Gastroesophageal sphincter (tissue), 3 donors: ENCODE measurements at regions not wholly inside any gene's neighbourhood (a gene's known extent, or its start where the extent isn't known, plus 50 kb on each side); places are given as distances from the start of the nearest gene placed in this dataset.

Experiments used
- EP300 ChIP-seq: sonication (generic); formaldehyde crosslinking; IDR thresholded peaks from one replicate; pipeline ENCODE4 v1.6.1; 2017; ENCODE audit warnings: antibody characterized with exemption, mild to moderate bottlenecking
- POLR2A ChIP-seq, 2 donors: fragments of 450-650 bp; IDR thresholded peaks; one replicate each; pipeline ENCODE4 v1.6.1; 2017; ENCODE audit warnings: antibody characterized with exemption in 2 of 2, mild to moderate bottlenecking in 2 of 2, moderate library complexity in 1 of 2
- POLR2AphosphoS5 ChIP-seq: sonication (generic); formaldehyde crosslinking; IDR thresholded peaks from one replicate; pipeline ENCODE4 v1.6.1; 2017; ENCODE audit warnings: antibody characterized with exemption
- TF ChIP-seq, protein P1 (sequence below), 4 experiments: fragments of 200-600 bp in 2 of 4; fragments of 450-650 bp in 2 of 4; sonication (generic) in 1 of 4; IDR thresholded peaks; one replicate each; pipeline ENCODE4 v1.5.1; 2017 to 2019; ENCODE audit warnings: antibody characterized with exemption in 4 of 4, mild to moderate bottlenecking in 2 of 4, moderate library complexity in 2 of 4

DNA sequence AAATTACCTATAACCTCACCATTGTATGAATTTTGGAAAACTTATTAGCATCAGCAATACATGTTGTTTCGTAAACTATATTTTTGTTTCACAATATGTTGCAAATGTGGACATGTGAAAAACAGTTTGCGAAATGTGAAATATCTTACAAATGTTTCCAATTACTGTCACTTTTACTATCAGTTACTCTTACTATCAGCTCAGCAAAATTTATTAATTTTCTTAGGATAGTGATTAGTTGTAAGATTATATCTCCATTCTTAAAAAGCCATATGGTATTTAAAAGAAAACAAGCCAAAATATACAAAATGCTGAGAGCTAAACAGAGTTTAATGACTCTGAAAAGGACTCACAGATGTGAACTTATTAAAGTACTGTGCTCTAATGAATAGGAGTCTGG lies 111.9 kb upstream of the LPAR1 start:
- TF ChIP-seq, protein P1, sequence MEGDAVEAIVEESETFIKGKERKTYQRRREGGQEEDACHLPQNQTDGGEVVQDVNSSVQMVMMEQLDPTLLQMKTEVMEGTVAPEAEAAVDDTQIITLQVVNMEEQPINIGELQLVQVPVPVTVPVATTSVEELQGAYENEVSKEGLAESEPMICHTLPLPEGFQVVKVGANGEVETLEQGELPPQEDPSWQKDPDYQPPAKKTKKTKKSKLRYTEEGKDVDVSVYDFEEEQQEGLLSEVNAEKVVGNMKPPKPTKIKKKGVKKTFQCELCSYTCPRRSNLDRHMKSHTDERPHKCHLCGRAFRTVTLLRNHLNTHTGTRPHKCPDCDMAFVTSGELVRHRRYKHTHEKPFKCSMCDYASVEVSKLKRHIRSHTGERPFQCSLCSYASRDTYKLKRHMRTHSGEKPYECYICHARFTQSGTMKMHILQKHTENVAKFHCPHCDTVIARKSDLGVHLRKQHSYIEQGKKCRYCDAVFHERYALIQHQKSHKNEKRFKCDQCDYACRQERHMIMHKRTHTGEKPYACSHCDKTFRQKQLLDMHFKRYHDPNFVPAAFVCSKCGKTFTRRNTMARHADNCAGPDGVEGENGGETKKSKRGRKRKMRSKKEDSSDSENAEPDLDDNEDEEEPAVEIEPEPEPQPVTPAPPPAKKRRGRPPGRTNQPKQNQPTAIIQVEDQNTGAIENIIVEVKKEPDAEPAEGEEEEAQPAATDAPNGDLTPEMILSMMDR (IDR thresholded peaks at IDR 0.05): no peak
- no peak for TF ChIP-seq POLR2AphosphoS5
- TF ChIP-seq EP300: no peak
- no peak for TF ChIP-seq POLR2A (IDR thresholded peaks at IDR 0.05)
